ENCODE measurements at regions not wholly inside any gene's neighbourhood (a gene's known extent, or its start where the extent isn't known, plus 50 kb on each side); places are given as distances from the start of the nearest gene placed in this dataset.

GRCh38 chr18:27662537-27662936, 477.4 kb upstream of the CHST9 start:
- TF ChIP-seq CTCF (IDR thresholded peaks at IDR 0.05; ENCODE audit: unreplicated experiment), result no peak
- no peak for DNase-seq (ENCODE audit: low spot score, unreplicated experiment)
- peaks cover 47% of the 10 kb centered on the region for H3K4me1 Mint-ChIP-seq (ENCODE audit: low read depth)
- H3K36me3 Mint-ChIP-seq (ENCODE audit: insufficient read depth), result no peaks in the 10 kb centered on the region
- no peaks in the 10 kb centered on the region for H3K27me3 Mint-ChIP-seq
- H3K4me3 Mint-ChIP-seq (ENCODE audit: low read depth), result no peak overlapping the region
- peaks cover 2% of the 10 kb centered on the region for H3K9me3 Mint-ChIP-seq (ENCODE audit: low read depth)
- H3K27ac Mint-ChIP-seq, result peak overlapping the region; percentile 78

- H3K27ac Mint-ChIP-seq, result peak overlapping the region; percentile 95
- TF ChIP-seq CTCF (IDR thresholded peaks at IDR 0.05; ENCODE audit: unreplicated experiment), result no peak
- peaks cover 48% of the 10 kb centered on the region for H3K4me1 Mint-ChIP-seq (ENCODE audit: low read depth)
- H3K4me3 Mint-ChIP-seq (ENCODE audit: low read depth), result no peak overlapping the region
- peak; percentile 14 for DNase-seq (ENCODE audit: low spot score, unreplicated experiment)
- no peaks in the 10 kb centered on the region for H3K27me3 Mint-ChIP-seq
- H3K36me3 Mint-ChIP-seq (ENCODE audit: insufficient read depth), result no peaks in the 10 kb centered on the region
- peaks cover 2% of the 10 kb centered on the region for H3K9me3 Mint-ChIP-seq (ENCODE audit: low read depth)
These were observed 476.4 kb upstream of the CHST9 start for GRCh38 chr18:27661320-27662018.

GRCh38 chr18:27656905-27657304, 471.8 kb upstream of the CHST9 start:
- H3K4me3 Mint-ChIP-seq (ENCODE audit: low read depth), result no peak overlapping the region
- peaks cover 2% of the 10 kb centered on the region for H3K9me3 Mint-ChIP-seq (ENCODE audit: low read depth)
- H3K27me3 Mint-ChIP-seq, result peaks cover 7% of the 10 kb centered on the region
- no peaks in the 10 kb centered on the region for H3K36me3 Mint-ChIP-seq (ENCODE audit: insufficient read depth)
- TF ChIP-seq CTCF (IDR thresholded peaks at IDR 0.05; ENCODE audit: unreplicated experiment), result no peak
- no peak for DNase-seq (ENCODE audit: low spot score, unreplicated experiment)
- peaks cover 43% of the 10 kb centered on the region for H3K4me1 Mint-ChIP-seq (ENCODE audit: low read depth)
- H3K27ac Mint-ChIP-seq, result peak overlapping the region; percentile 16

- Mint-ChIP-seq H3K4me3 (ENCODE audit: low read depth) (no peak overlapping the region), H3K36me3 (ENCODE audit: insufficient read depth) (no peaks in the 10 kb centered on the region), H3K9me3 (ENCODE audit: low read depth) (peaks cover 2% of the 10 kb centered on the region), H3K4me1 (ENCODE audit: low read depth) (peaks cover 37% of the 10 kb centered on the region), H3K27me3 (peaks cover 7% of the 10 kb centered on the region), H3K27ac (no peak overlapping the region)
- TF ChIP-seq CTCF (IDR thresholded peaks at IDR 0.05; ENCODE audit: unreplicated experiment), result no peak
- no peak for DNase-seq (ENCODE audit: low spot score, unreplicated experiment)
These were observed 471.2 kb upstream of the CHST9 start for GRCh38 chr18:27656167-27656778.

- TF ChIP-seq CTCF (IDR thresholded peaks at IDR 0.05; ENCODE audit: unreplicated experiment), result no peak
- H3K36me3 Mint-ChIP-seq (ENCODE audit: insufficient read depth), result no peaks in the 10 kb centered on the region
- peaks cover 32% of the 10 kb centered on the region for H3K4me1 Mint-ChIP-seq (ENCODE audit: low read depth)
- H3K27ac Mint-ChIP-seq, result no peak overlapping the region
- no peak overlapping the region for H3K4me3 Mint-ChIP-seq (ENCODE audit: low read depth)
- peaks cover 7% of the 10 kb centered on the region for H3K27me3 Mint-ChIP-seq
- H3K9me3 Mint-ChIP-seq (ENCODE audit: low read depth), result no peaks in the 10 kb centered on the region
- DNase-seq (ENCODE audit: low spot score, unreplicated experiment), result no peak
These were observed 468.1 kb upstream of the CHST9 start for GRCh38 chr18:27653247-27653646.
